HCT116 (cell line): ENCODE measurements at regions not wholly inside any gene's neighbourhood (a gene's known extent, or its start where the extent isn't known, plus 50 kb on each side); places are given as distances from the start of the nearest gene placed in this dataset.

ENCODE experiments used
- ATAC-seq: fragments of 200-7000 bp; cut with Tn5 transposase; 2 replicates; pipeline ENCODE4 v1.9.1; 2020; ENCODE audit warnings: mild to moderate bottlenecking, moderate library complexity
- BruUV-seq: library from RNA; stranded (reverse); fragments of 400-500 nt; replicated peaks from 2 replicates; lab custom pipeline; 2021; lab: Mats Ljungman, UMichigan
- CTCF ChIA-PET: fragments of 300-600 bp; sonication (Branson Sonifier 250); formaldehyde crosslinking; loops from one replicate; lab custom pipeline; 2021; ENCODE audit warnings: antibody characterized with exemption; lab: Charles Lee
- POLR2A ChIA-PET: fragments of 300-600, 350-600 bp; sonication (Branson Sonifier 250); formaldehyde crosslinking; loops from one replicate; lab custom pipeline; 2021; ENCODE audit warnings: antibody characterized with exemption; lab: Charles Lee
- RAD21 ChIA-PET, 2 experiments: fragments of 300-600 bp; sonication (Branson Sonifier 250); formaldehyde crosslinking; loops; one replicate each; lab custom pipeline; 2023; ENCODE audit warnings: low total read pairs in 2 of 2; ENCODE audit not compliant: uncharacterized antibody in 2 of 2, unreplicated experiment in 2 of 2, low non-redundant PET in 1 of 2; lab: Charles Lee
- DNase-seq: peaks from one replicate; pipeline ENCODE4 v3.0.0-alpha.2; 2010; ENCODE audit warnings: low read depth, low spot score
- H2AFZ ChIP-seq: fragments of 200-600 bp; shearing (Covaris generic), sonication (generic); 2 replicates; pipeline ENCODE4 v1.6.1; 2017; ENCODE audit warnings: low read depth, mixed run types, mixed read lengths, antibody characterized with exemption, low read length; ENCODE audit not compliant: poor library complexity, severe bottlenecking
- H3K27ac ChIP-seq: 2 replicates; pipeline ENCODE4 v1.5.1; 2012; ENCODE audit warnings: low read depth, low read length
- H3K27me3 ChIP-seq: fragments of 200-600 bp; sonication (generic); 2 replicates; pipeline ENCODE4 v1.6.1; 2016; ENCODE audit warnings: mixed run types, low read length, mixed read lengths; ENCODE audit not compliant: insufficient read depth
- H3K36me3 ChIP-seq, 2 experiments: fragments of 200-500 bp in 1 of 2; fragments of 200-600 bp in 1 of 2; sonication (Bioruptor generic) in 1 of 2; sonication (generic) in 1 of 2; 2 replicates each; pipeline versions ENCODE4 v1.5.1 to v1.6.1; 2014 to 2016; ENCODE audit warnings: low read length in 2 of 2, inconsistent platforms in 1 of 2, mixed read lengths in 1 of 2, mixed run types in 1 of 2; ENCODE audit not compliant: insufficient read depth in 2 of 2, control insufficient read depth in 1 of 2
- H3K4me1 ChIP-seq, 2 experiments: fragments of 200-600 bp in 1 of 2; sonication (generic) in 1 of 2; 2 replicates each; pipeline versions ENCODE4 v1.5.1 to v1.6.1; 2012 to 2017; ENCODE audit warnings: low read length in 2 of 2, inconsistent platforms in 1 of 2, mild to moderate bottlenecking in 1 of 2, mixed read lengths in 1 of 2, mixed run types in 1 of 2, moderate library complexity in 1 of 2; ENCODE audit not compliant: insufficient read depth in 2 of 2, control insufficient read depth in 1 of 2
- H3K4me2 ChIP-seq: fragments of 200-600 bp; sonication (generic); 2 replicates; pipeline ENCODE4 v1.6.1; 2017; ENCODE audit warnings: mixed run types, low read length, mixed read lengths
- H3K4me3 ChIP-seq, 2 experiments: fragments of 200-600 bp in 1 of 2; sonication (generic) in 1 of 2; replicated peaks in 1 of 2; 2 replicates each; pipeline ENCODE4 v1.5.1; 2011 to 2016; ENCODE audit warnings: low read length in 2 of 2, control low read depth in 1 of 2, low read depth in 1 of 2, mild to moderate bottlenecking in 1 of 2, mixed read lengths in 1 of 2, mixed run types in 1 of 2
- H3K79me2 ChIP-seq: fragments of 200-600 bp; sonication (generic); 2 replicates; pipeline ENCODE4 v1.6.1; 2017; ENCODE audit warnings: mild to moderate bottlenecking, mixed run types, low read length, moderate library complexity, mixed read lengths; ENCODE audit not compliant: insufficient read depth
- H3K9ac ChIP-seq: fragments of 200-600 bp; sonication (generic); 2 replicates; pipeline ENCODE4 v1.6.1; 2016; ENCODE audit warnings: low read length, mixed read lengths
- H3K9me2 ChIP-seq: fragments of 200-600 bp; sonication (generic), shearing (Covaris generic); 2 replicates; pipeline ENCODE4 v1.6.1; 2017; ENCODE audit warnings: mixed run types, mild to moderate bottlenecking, moderate library complexity; ENCODE audit not compliant: insufficient read depth
- H3K9me3 ChIP-seq, 2 experiments: fragments of 200-500 bp in 1 of 2; fragments of 200-600 bp in 1 of 2; sonication (Bioruptor generic) in 1 of 2; sonication (generic) in 1 of 2; 2 replicates each; pipeline ENCODE4 v1.6.1; 2014 to 2017; ENCODE audit warnings: low read length in 2 of 2, mixed read lengths in 2 of 2, inconsistent platforms in 1 of 2, low read depth in 1 of 2, mild to moderate bottlenecking in 1 of 2, mixed run types in 1 of 2, moderate library complexity in 1 of 2; ENCODE audit not compliant: control insufficient read depth in 1 of 2, insufficient read depth in 1 of 2
- H4K20me1 ChIP-seq: fragments of 200-600 bp; sonication (generic), shearing (Covaris generic); 2 replicates; pipeline ENCODE4 v1.6.1; 2017; ENCODE audit warnings: mixed run types, mild to moderate bottlenecking, moderate library complexity; ENCODE audit not compliant: insufficient read depth
- ATF3 ChIP-seq: IDR thresholded peaks from 2 replicates; pipeline ENCODE4 v1.6.1; 2012
- EGR1 ChIP-seq: IDR thresholded peaks from 2 replicates; pipeline ENCODE4 v1.6.1; 2012; ENCODE audit warnings: low read depth
- ELF1 ChIP-seq: IDR thresholded peaks from 2 replicates; pipeline ENCODE4 v1.6.1; 2012; ENCODE audit warnings: low read depth, borderline replicate concordance
- EZH2 ChIP-seq: fragments of 200-600 bp; sonication (generic); IDR thresholded peaks from 2 replicates; pipeline ENCODE4 v1.6.1; 2017; ENCODE audit warnings: antibody characterized with exemption, mixed run types
- EZH2phosphoT487 ChIP-seq: fragments of 200-600 bp; IDR thresholded peaks from 2 replicates; pipeline ENCODE4 v1.6.1; 2018; ENCODE audit warnings: antibody characterized with exemption, borderline replicate concordance
- JUND ChIP-seq: IDR thresholded peaks from 2 replicates; pipeline ENCODE4 v1.6.1; 2012
- POLR2A ChIP-seq: IDR thresholded peaks from 2 replicates; pipeline ENCODE4 v1.7.0; 2011; ENCODE audit warnings: borderline replicate concordance; ENCODE audit not compliant: insufficient read depth, insufficient read length; ENCODE audit errors: extremely low read depth
- POLR2AphosphoS5 ChIP-seq: IDR thresholded peaks from 2 replicates; pipeline ENCODE4 v1.6.1; 2011; ENCODE audit warnings: mild to moderate bottlenecking, low read depth, low read length, moderate library complexity
- SIN3A ChIP-seq: IDR thresholded peaks from 2 replicates; pipeline ENCODE4 v1.6.1; 2012; ENCODE audit warnings: low read depth
- SRF ChIP-seq: IDR thresholded peaks from 2 replicates; pipeline ENCODE4 v1.6.1; 2012; ENCODE audit warnings: low read depth
- ZBTB33 ChIP-seq: IDR thresholded peaks from 2 replicates; pipeline ENCODE4 v1.6.1; 2011; ENCODE audit warnings: mild to moderate bottlenecking, low read length, moderate library complexity; ENCODE audit not compliant: insufficient replicate concordance; ENCODE audit errors: extremely low read depth
- ZFX ChIP-seq: fragments of 450-650 bp; IDR thresholded peaks from 2 replicates; pipeline ENCODE4 v1.6.1; 2017
- intact Hi-C: fragments of 100-400 bp; cut with micrococcal nuclease; formaldehyde crosslinking; loops from 2 replicates; pipeline ENCODE4 v1.10.0; 2022

GRCh38 chr11:116176484-116177005 is 596.2 kb downstream of the BUD13 start:
- H3K4me3 ChIP-seq, result no peak overlapping the region
- POLR2A ChIA-PET, result no interaction called here
- DNase-seq, result no peak

More at GRCh38 chr11:116176484-116177005, 596.2 kb downstream of the BUD13 start:
- no peak overlapping the region for H3K9ac ChIP-seq
- no TSS peak for BruUV-seq
- peaks cover 7% of the 10 kb centered on the region; the same call in 1 of the 2 replicates for H3K27me3 ChIP-seq
- no peaks in the 10 kb centered on the region for H3K9me2 ChIP-seq
- no peaks in the 10 kb centered on the region for H3K4me1 ChIP-seq
- no peak overlapping the region for H3K27ac ChIP-seq
- CTCF ChIA-PET, result no interaction called here
- no peaks in the 10 kb centered on the region for H4K20me1 ChIP-seq
- no peaks in the 10 kb centered on the region for H3K36me3 ChIP-seq
- H2AFZ ChIP-seq, result no peak overlapping the region
- no peak for TF ChIP-seq JUND
- TF ChIP-seq ATF3, result no peak
- TF ChIP-seq ELF1, result no peak
- no peak for TF ChIP-seq ZFX
- TF ChIP-seq EGR1, result no peak
- no peak for TF ChIP-seq POLR2A
- TF ChIP-seq SIN3A, result no peak
- no peak for TF ChIP-seq EZH2phosphoT487
- TF ChIP-seq ZBTB33, result no peak
- TF ChIP-seq EZH2, result no peak
- no peak for TF ChIP-seq SRF
- no peak for TF ChIP-seq POLR2AphosphoS5
- no peak for ATAC-seq
- intact Hi-C loops, result no loop called here
- H3K9me3 ChIP-seq, result no peaks in the 10 kb centered on the region
- H3K4me2 ChIP-seq, result no peak overlapping the region
- RAD21 ChIA-PET, result no interaction called here
- no peaks in the 10 kb centered on the region for H3K79me2 ChIP-seq
